ENCODE measurements at regions not wholly inside any gene's neighbourhood (a gene's known extent, or its start where the extent isn't known, plus 50 kb on each side); places are given as distances from the start of the nearest gene placed in this dataset.
"Not testable (repeated sequence)": the region's sequence is repeated elsewhere in the genome, so short reads cannot be mapped to it uniquely, and the experiment has no call there.

GRCh38 chr9:102728946-102729345 lies 266.2 kb upstream of the CYLC2 start:
- no peak for DNase-seq (ENCODE audit: low read depth)

GRCh38 chr9:102714184-102714583 lies 280.9 kb upstream of the CYLC2 start:
- DNase-seq (ENCODE audit: low read depth): no peak

GRCh38 chr9:102712910-102713309 lies 282.2 kb upstream of the CYLC2 start:
- DNase-seq (ENCODE audit: low read depth): not testable (repeated sequence)

- DNase-seq (ENCODE audit: low read depth): no peak
These were observed 294.2 kb upstream of the CYLC2 start for GRCh38 chr9:102700936-102701335.

- DNase-seq (ENCODE audit: low read depth): no peak
These were observed 325.9 kb upstream of the CYLC2 start for GRCh38 chr9:102669220-102669619.

- no peak for DNase-seq (ENCODE audit: low read depth)
These were observed 342.7 kb upstream of the CYLC2 start for GRCh38 chr9:102652471-102652870.

- no peak for DNase-seq (ENCODE audit: low read depth)
These were observed 344.2 kb upstream of the CYLC2 start for GRCh38 chr9:102650896-102651295.

GRCh38 chr9:102642651-102643050 lies 352.5 kb upstream of the CYLC2 start:
- no peak for DNase-seq (ENCODE audit: low read depth)

- DNase-seq (ENCODE audit: low read depth): no peak
These were observed 363.6 kb upstream of the CYLC2 start for GRCh38 chr9:102631559-102631958.

- no peak for DNase-seq (ENCODE audit: low read depth)
These were observed 385.7 kb upstream of the CYLC2 start for GRCh38 chr9:102609461-102609860.

GRCh38 chr9:102603198-102604195 lies 391.6 kb upstream of the CYLC2 start:
- DNase-seq (ENCODE audit: low read depth): not testable (repeated sequence)

GRCh38 chr9:102594241-102594640 lies 400.9 kb upstream of the CYLC2 start:
- DNase-seq (ENCODE audit: low read depth): no peak

- no peak for DNase-seq (ENCODE audit: low read depth)
These were observed 407.9 kb upstream of the CYLC2 start for GRCh38 chr9:102587281-102587680.

GRCh38 chr9:102569436-102569835 lies 425.7 kb upstream of the CYLC2 start:
- no peak for DNase-seq (ENCODE audit: low read depth)

- DNase-seq (ENCODE audit: low read depth): no peak
These were observed 443.8 kb upstream of the CYLC2 start for GRCh38 chr9:102551346-102551745.

- DNase-seq (ENCODE audit: low read depth): no peak
These were observed 444.2 kb upstream of the CYLC2 start for GRCh38 chr9:102550886-102551285.

GRCh38 chr9:102550266-102550665 lies 444.9 kb upstream of the CYLC2 start:
- DNase-seq (ENCODE audit: low read depth): no peak

- no peak for DNase-seq (ENCODE audit: low read depth)
These were observed 461.1 kb upstream of the CYLC2 start for GRCh38 chr9:102534031-102534430.

GRCh38 chr9:102521097-102521755 lies 473.9 kb upstream of the CYLC2 start:
- no peak for DNase-seq (ENCODE audit: low read depth)

- DNase-seq (ENCODE audit: low read depth): no peak
These were observed 475.7 kb upstream of the CYLC2 start for GRCh38 chr9:102519423-102519822.

GRCh38 chr9:102518324-102518723 lies 476.8 kb upstream of the CYLC2 start:
- no peak for DNase-seq (ENCODE audit: low read depth)

GRCh38 chr9:102514541-102514940 lies 480.6 kb upstream of the CYLC2 start:
- DNase-seq (ENCODE audit: low read depth): no peak

Data from M059J (cell line).